Heart right ventricle (tissue), 16 donors: ENCODE measurements at regions not wholly inside any gene's neighbourhood (a gene's known extent, or its start where the extent isn't known, plus 50 kb on each side); places are given as distances from the start of the nearest gene placed in this dataset.
"Not testable (repeated sequence)": the region's sequence is repeated elsewhere in the genome, so short reads cannot be mapped to it uniquely, and the experiment has no call there.

Experiments used
- ATAC-seq, 8 donors: fragments of 200-7000 bp; cut with Tn5 transposase; one replicate each; pipeline ENCODE4 v1.9.1; 2020; ENCODE audit warnings: mild to moderate bottlenecking in 8 of 8, moderate library complexity in 8 of 8, moderate number of reproducible peaks in 1 of 8
- DNase-seq, 2 donors: peaks; one replicate each; pipeline ENCODE4 v3.0.0-alpha.2; 2020
- H3K27ac ChIP-seq, 10 donors: fragments of 200-600 bp; sonication (generic) in 2 of 10; one replicate each; pipeline versions ENCODE4 v1.5.0 to v1.8.0; 2020 to 2022; ENCODE audit warnings: mild to moderate bottlenecking in 3 of 10
- H3K27me3 ChIP-seq, 7 donors: fragments of 200-600 bp; one replicate each; pipeline ENCODE4 v1.8.0; 2021 to 2022; ENCODE audit warnings: mild to moderate bottlenecking in 2 of 7
- H3K36me3 ChIP-seq, 9 donors: fragments of 200-600 bp; sonication (generic) in 1 of 9; one replicate each; pipeline versions ENCODE4 v1.5.0 to v1.8.0; 2020 to 2022; ENCODE audit warnings: mild to moderate bottlenecking in 2 of 9
- H3K4me1 ChIP-seq, 9 donors: fragments of 200-600 bp; sonication (generic) in 1 of 9; one replicate each; pipeline versions ENCODE4 v1.5.0 to v1.8.0; 2020 to 2022; ENCODE audit warnings: mild to moderate bottlenecking in 4 of 9
- H3K4me3 ChIP-seq, 10 donors: fragments of 200-600 bp; sonication (generic) in 2 of 10; one replicate each; pipeline versions ENCODE4 v1.5.0 to v1.8.0; 2020 to 2022; ENCODE audit warnings: mild to moderate bottlenecking in 7 of 10, moderate library complexity in 2 of 10
- H3K9me3 ChIP-seq, 11 donors: fragments of 200-600 bp in 10 of 11; sonication (generic) in 2 of 11; one replicate each; pipeline versions ENCODE4 v1.5.0 to v1.8.0; 2013 to 2022; ENCODE audit warnings: mild to moderate bottlenecking in 2 of 11, control low read depth in 1 of 11, moderate library complexity in 1 of 11
- WGBS, 2 donors: extraction: QIAGEN DNeasy Blood & Tissue Kit; methylation state at CpG; one replicate each; pipeline ENCODE4 v1.1.7; 2013; ENCODE audit warnings: inconsistent platforms in 1 of 2; 5-methylcytosine and 5-hydroxymethylcytosine counted together
- intact Hi-C, 10 donors: fragments of 100-400 bp; cut with DNase I; formaldehyde crosslinking; loops; one replicate each; pipeline versions ENCODE4 v1.11.1 to v1.14.2; 2022
- TF ChIP-seq, protein P1 (sequence below), 9 donors: fragments of 200-600 bp; sonication (generic) in 2 of 9; IDR thresholded peaks; one replicate each; pipeline versions ENCODE4 v1.5.0 to v1.8.0; 2021 to 2022; ENCODE audit warnings: antibody characterized with exemption in 9 of 9, mild to moderate bottlenecking in 5 of 9, moderate library complexity in 1 of 9
- donor health status: Arrhythmogenic right ventricular cardiomyopathy.
- donor health status: ischemic (EF 13 %, LVEDD 7.1; RV severe dilation, severe dysfunction).
- donor health status: healthy with polysubstance abuse.
- donor health status: DM: no; HTN: yes; CAD: no.
- donor health status: DM: no; HTN: no; CAD: no.
- donor health status: ischemic (EF 25% LVEDD 6.9; RV normal size, moderate dysfunction).
- donor health status: ischemic (EF 25% LVEDD 5.7; RV mildly dilated, moderate dysfunction).
- donor health status: healthy.
- donor health status: DM: yes; HTN: yes; CAD: no.
- donor health status: Ischemic cardiomyopathy.
- donor health status: ischemic (EF 35%, LVEDD 5.7; RV mildly dilated, moderate dysfunction).
- donor health status: nonischemic (EF 11% LVEDD 7.7; RV severe dilation, severe dysfunction).
- donor health status: DM: yes; HTN: yes; CAD: no.
- donor health status: PGD.
- donor health status: ischemic (EF 29% LVEDD 5.4; RV normal size, mild dysfunction).
- donor health status: nonischemic (EF 23%, LVEDD 6.1; RV moderate dilation, normal function).

DNA sequence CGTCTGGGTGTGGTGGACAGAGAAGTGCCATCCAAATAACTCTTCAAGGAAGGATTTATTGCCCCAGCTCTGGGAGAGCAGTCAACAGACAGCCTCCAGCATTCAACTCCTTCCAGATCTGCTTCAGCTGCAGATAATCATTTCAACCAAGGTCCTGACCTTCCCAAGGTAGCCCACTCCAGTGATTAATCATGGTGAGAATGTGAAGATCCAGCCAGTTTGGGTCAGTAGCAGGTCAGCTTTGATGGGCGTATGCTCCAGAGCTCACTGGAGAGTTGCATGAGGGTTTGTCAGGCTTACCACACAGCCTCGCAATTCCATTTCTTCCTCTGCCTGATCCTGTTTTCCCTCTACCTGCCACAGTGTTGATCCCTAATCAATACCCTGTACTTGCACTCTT is 214.5 kb upstream of the ZRANB2 start:
- Histone ChIP-seq H3K27me3 (no peaks in the 10 kb centered on the region), H3K4me1 (no peaks in the 10 kb centered on the region), H3K9me3 (no peaks in the 10 kb centered on the region), H3K27ac (no peak overlapping the region), H3K36me3 (no peaks in the 10 kb centered on the region), H3K4me3 (no peak overlapping the region)
- intact Hi-C loops = no loop called here
- ATAC-seq (no peak), DNase-seq (no peak)
- TF ChIP-seq, protein P1, sequence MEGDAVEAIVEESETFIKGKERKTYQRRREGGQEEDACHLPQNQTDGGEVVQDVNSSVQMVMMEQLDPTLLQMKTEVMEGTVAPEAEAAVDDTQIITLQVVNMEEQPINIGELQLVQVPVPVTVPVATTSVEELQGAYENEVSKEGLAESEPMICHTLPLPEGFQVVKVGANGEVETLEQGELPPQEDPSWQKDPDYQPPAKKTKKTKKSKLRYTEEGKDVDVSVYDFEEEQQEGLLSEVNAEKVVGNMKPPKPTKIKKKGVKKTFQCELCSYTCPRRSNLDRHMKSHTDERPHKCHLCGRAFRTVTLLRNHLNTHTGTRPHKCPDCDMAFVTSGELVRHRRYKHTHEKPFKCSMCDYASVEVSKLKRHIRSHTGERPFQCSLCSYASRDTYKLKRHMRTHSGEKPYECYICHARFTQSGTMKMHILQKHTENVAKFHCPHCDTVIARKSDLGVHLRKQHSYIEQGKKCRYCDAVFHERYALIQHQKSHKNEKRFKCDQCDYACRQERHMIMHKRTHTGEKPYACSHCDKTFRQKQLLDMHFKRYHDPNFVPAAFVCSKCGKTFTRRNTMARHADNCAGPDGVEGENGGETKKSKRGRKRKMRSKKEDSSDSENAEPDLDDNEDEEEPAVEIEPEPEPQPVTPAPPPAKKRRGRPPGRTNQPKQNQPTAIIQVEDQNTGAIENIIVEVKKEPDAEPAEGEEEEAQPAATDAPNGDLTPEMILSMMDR (IDR thresholded peaks at IDR 0.05) = no peak
- 75 to 88% methylated on average over 3 of the region's 3 CpGs for WGBS, 2 donors

DNA sequence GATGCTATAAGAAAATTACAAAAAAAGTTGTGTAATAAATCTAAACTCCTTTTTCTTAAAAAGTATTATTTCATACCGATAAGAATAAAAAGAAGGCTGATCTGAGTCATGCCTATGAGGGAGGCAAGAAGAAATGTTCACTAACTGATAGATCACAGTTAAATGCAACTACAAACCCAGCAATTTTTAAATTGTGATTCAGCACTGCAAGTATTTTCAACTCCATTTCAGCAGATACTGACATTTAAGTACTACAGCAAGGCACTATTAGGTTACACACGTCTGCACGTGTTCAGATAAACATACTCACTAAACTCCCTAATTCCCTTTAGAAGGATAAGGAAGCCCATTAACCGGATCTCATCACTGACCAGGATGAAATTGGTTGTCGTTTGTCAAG is 213.3 kb upstream of the ZRANB2 start:
- Histone ChIP-seq H3K4me1 (no peaks in the 10 kb centered on the region), H3K9me3 (no peaks in the 10 kb centered on the region), H3K27me3 (no peaks in the 10 kb centered on the region), H3K36me3 (no peaks in the 10 kb centered on the region), H3K4me3 (no peak overlapping the region), H3K27ac (no peak overlapping the region)
- intact Hi-C loops = no loop called here
- 50 to 62% methylated on average over 5 of the region's 5 CpGs for WGBS, 2 donors
- TF ChIP-seq, protein P1 (IDR thresholded peaks at IDR 0.05) = no peak
- DNase-seq (no peak), ATAC-seq (no peak)

DNA sequence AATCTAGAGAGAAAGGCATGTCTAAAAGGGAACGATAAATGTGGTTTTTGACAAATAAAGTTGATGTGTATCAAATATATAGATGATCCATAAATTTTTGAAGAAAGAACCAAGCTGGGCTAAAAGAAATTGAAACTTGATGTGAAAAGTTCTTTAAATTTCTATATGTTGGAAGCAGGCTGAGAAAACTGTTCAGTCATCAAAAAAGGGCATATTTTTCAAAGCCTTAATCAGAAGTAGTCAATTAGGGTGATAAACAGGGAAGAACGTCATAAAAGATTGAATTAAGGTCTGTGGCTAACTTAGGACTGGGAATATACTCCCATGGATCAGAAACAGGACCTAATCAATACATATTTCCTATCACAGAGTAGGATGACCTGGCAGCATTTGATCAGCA is 211.4 kb upstream of the ZRANB2 start:
- Histone ChIP-seq H3K36me3 (no peaks in the 10 kb centered on the region), H3K4me1 (no peaks in the 10 kb centered on the region), H3K27ac (no peak overlapping the region), H3K4me3 (no peak overlapping the region), H3K9me3 (no peaks in the 10 kb centered on the region), H3K27me3 (no peaks in the 10 kb centered on the region)
- TF ChIP-seq, protein P1 (IDR thresholded peaks at IDR 0.05) = no peak
- no peak for DNase-seq
- intact Hi-C loops = no loop called here
- ATAC-seq = no peak
- WGBS, 2 donors = 76 to 77% methylated on average over 2 of the region's 2 CpGs

DNA sequence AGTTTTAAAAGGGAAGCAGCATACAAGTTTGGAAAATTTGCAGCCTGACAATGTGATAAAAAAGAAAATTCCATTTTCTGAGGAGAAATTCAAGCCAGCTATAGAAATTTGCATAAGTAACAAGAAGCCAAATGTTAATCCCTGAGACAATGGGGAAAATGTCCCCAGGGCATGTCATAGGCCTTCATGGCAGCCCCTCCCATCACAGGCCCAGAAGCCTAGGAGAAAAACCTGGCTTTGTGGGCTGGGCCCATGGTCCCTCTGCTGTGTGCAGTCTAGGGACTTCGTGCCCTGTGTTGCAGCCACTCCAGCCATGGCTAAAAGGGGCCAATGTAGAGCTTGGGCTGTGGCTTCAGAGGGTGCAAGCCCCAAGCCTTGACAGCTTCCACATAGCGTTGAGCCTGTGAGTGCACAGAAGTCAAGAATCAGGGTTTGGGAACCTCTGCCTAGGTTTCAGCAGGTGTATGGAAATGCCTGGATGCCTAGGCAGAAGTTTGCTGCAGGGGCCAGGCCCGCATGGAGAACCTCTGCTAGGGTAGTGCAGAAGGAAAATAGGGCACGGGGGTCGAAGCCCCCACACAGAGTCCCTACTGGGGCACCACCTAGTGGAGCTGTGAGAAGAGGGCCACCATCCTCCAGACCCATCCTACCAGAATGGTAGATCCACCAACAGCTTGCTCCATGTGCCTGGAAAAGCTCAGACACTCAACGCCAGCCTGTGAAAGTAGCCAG is 209.8 kb upstream of the ZRANB2 start:
- H3K9me3 ChIP-seq, DNase-seq, ATAC-seq, H3K27ac ChIP-seq, H3K27me3 ChIP-seq, H3K4me3 ChIP-seq, intact Hi-C loops, H3K4me1 ChIP-seq, H3K36me3 ChIP-seq: not testable (repeated sequence)
- WGBS, 2 donors = 81 to 88% methylated on average over 6 of the region's 6 CpGs

DNA sequence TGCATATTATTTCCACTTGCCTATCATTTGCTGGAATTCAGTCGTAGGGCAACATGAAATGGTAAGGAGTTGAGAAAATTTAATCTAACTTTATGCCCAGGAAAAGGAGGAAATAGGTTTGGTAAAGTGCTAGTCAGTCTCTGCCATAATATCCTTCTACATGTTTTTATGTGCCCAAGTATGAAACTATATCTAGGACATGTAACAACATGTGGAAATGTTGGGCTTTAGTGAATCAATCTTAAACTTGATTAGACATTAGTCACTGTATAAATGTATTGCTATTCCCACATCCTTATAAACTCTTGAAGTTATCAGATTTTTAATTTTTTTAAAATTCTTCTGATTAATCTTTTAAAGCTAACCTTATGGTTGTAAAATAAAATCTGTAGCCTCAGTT is 204.7 kb upstream of the ZRANB2 start:
- ATAC-seq (no peak), DNase-seq (no peak)
- TF ChIP-seq, protein P1 (IDR thresholded peaks at IDR 0.05) = no peak
- H3K27ac ChIP-seq = no peak overlapping the region
- WGBS, 2 donors = 70 to 82% methylated on average over 1 of the region's 1 CpG
- peaks cover 0 to 21% (median 9%) of the 10 kb centered on the region in 11 donors for H3K9me3 ChIP-seq
- H3K4me1 ChIP-seq = no peaks in the 10 kb centered on the region
- no peaks in the 10 kb centered on the region for H3K27me3 ChIP-seq
- no peak overlapping the region for H3K4me3 ChIP-seq
- intact Hi-C loops = no loop called here
- no peaks in the 10 kb centered on the region for H3K36me3 ChIP-seq
